Duodenal mucosa (tissue), 2 donors: ENCODE measurements at regions not wholly inside any gene's neighbourhood (a gene's known extent, or its start where the extent isn't known, plus 50 kb on each side); places are given as distances from the start of the nearest gene placed in this dataset.

ENCODE experiments used
- H3K27ac ChIP-seq: one replicate; pipeline ENCODE4 v1.7.0; 2013; ENCODE audit warnings: low read depth, low read length
- H3K27me3 ChIP-seq, 2 donors: one replicate each; pipeline ENCODE4 v1.7.0; 2013; ENCODE audit warnings: low read length in 2 of 2, control low read depth in 1 of 2; ENCODE audit not compliant: insufficient read depth in 2 of 2, control insufficient read depth in 1 of 2
- H3K36me3 ChIP-seq, 2 donors: one replicate each; pipeline ENCODE4 v1.7.0; 2013; ENCODE audit warnings: low read length in 2 of 2, control low read depth in 1 of 2; ENCODE audit not compliant: insufficient read depth in 2 of 2, control insufficient read depth in 1 of 2
- H3K4me1 ChIP-seq, 2 donors: one replicate each; pipeline ENCODE4 v1.7.0; 2013; ENCODE audit warnings: low read length in 2 of 2, control low read depth in 1 of 2; ENCODE audit not compliant: insufficient read depth in 2 of 2, control insufficient read depth in 1 of 2
- H3K4me3 ChIP-seq, 2 donors: one replicate each; pipeline ENCODE4 v1.7.0; 2013; ENCODE audit warnings: low read length in 2 of 2, low read depth in 1 of 2
- H3K9ac ChIP-seq, 2 donors: one replicate each; pipeline ENCODE4 v1.7.0; 2013; ENCODE audit warnings: low read length in 2 of 2, low read depth in 1 of 2
- H3K9me3 ChIP-seq, 2 donors: one replicate each; pipeline ENCODE4 v1.7.0; 2013; ENCODE audit warnings: low read length in 2 of 2, control low read depth in 1 of 2; ENCODE audit not compliant: control insufficient read depth in 1 of 2

DNA sequence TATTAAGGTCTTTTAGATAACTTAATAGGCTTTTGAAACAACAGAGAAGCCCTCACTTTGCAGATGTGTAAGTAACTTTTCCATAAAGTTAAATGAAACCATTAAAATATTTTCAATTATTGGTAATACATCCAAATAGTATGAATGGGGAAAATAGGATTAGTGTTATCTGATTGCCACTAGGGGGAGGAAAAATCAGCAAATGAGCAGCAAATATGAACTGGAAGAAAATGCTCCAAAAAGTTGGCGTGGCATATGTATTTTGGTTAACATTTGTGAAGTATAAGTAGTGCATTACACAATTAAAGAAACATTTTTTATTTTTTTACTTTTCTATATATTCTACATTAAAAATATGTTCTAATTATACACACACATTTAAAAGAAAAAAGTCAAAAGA, 259.8 kb upstream of the ANO5 start:
- Histone ChIP-seq H3K27ac (no peak overlapping the region), H3K4me3 (no peak overlapping the region), H3K9me3 (no peaks in the 10 kb centered on the region), H3K36me3 (no peaks in the 10 kb centered on the region), H3K9ac (no peak overlapping the region), H3K4me1 (no peaks in the 10 kb centered on the region), H3K27me3 (no peaks in the 10 kb centered on the region)

DNA sequence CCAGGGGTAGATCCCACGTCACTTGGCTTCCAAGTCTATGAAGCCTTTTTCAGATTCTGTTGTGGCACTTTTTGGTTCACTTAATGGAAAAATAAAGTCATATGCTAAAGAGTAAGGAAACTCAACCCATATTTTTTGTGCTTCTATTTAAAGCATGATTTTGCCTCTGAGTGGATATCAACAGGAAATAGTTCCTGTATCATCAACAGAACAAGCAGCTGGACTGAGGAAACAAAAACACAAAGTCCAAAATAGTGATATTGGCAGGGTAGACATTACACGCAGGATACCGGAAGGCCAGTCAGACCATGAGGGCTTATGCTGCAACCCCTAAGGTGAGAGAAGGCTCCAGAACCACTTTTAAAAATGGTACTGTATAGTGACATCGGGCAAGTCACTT, 248.3 kb upstream of the ANO5 start:
- H3K9me3 ChIP-seq, result no peaks in the 10 kb centered on the region
- no peak overlapping the region for H3K4me3 ChIP-seq

DNA sequence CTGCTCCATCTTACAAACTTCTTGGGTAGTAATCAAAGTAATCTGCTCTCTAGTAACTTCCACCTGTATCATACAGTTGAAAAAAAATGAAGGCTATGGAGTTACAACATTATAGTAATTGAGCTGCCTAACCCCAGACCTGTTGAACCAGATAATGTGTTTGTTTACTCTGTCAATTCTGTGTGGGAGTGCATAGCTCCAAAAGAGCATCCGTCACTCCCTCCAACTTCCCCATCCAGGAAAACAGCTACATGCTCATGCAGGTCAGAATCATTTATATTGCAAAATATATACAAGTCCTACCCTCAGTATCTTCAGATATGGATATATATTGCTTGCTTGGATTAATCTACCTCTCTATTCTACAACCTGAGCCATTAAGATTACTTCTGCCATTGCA, 244.0 kb upstream of the ANO5 start:
- Histone ChIP-seq H3K9me3 (no peaks in the 10 kb centered on the region), H3K36me3 (no peaks in the 10 kb centered on the region), H3K4me3 (no peak overlapping the region), H3K27me3 (no peaks in the 10 kb centered on the region), H3K4me1 (no peaks in the 10 kb centered on the region), H3K27ac (no peak overlapping the region), H3K9ac (no peak overlapping the region)

More for the DNA sequence above, 248.3 kb upstream of the ANO5 start:
- no peak overlapping the region for H3K9ac ChIP-seq
- H3K4me1 ChIP-seq, result no peaks in the 10 kb centered on the region
- H3K27ac ChIP-seq, result no peak overlapping the region
- H3K36me3 ChIP-seq, result no peaks in the 10 kb centered on the region
- H3K27me3 ChIP-seq, result no peaks in the 10 kb centered on the region

DNA sequence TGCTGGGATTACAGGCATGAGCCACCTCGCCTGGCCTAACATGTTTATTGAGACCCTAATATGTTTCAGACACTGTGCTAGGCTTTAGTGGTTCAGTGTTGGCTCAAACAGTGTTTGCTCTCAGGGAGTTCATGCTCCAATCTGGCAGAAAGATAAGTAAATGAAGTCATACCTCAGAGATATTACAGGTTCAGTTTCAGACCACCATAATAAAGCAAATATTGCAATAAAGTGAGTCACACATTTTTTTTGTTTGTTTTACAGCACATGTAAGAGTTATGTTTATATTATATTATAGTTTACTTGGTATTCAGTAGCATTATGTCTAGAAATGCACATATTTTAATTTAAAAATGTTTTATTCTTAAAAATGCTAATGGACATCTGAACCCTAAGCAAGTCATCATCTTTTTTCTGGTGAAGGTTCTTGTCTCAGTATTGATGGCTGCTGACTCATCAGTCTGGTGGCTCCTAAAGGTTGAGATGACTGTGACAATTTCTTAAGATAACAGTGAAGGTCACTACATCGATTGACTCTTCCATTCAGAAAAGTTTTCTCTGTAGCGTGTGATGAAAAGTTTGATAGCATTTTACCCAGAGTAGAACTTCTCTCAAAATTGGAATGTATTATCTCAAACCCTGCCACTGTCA, 243.0 kb upstream of the ANO5 start:
- no peaks in the 10 kb centered on the region for H3K9me3 ChIP-seq

DNA sequence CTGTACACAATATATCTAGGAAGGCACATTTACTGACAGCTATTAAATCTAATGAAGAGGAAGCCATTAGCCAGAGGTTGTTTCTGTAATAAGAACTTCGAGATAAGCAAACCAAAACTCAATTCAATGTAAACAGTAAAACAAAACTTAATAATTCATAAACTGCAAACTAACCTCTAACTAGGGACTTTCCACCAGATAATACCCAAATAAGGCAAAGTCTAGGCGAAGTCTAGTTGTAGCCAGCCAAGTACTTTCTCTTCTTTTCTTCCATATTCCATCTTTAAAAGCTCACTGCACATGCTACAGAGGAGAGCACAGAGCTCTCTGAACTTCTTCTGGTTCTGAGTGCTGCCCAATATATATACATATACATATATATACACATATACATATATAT, 229.9 kb upstream of the ANO5 start:
- no peaks in the 10 kb centered on the region for H3K9me3 ChIP-seq
- no peak overlapping the region for H3K27ac ChIP-seq
- H3K36me3 ChIP-seq, result no peaks in the 10 kb centered on the region
- H3K4me3 ChIP-seq, result no peak overlapping the region
- no peaks in the 10 kb centered on the region for H3K4me1 ChIP-seq
- H3K27me3 ChIP-seq, result no peaks in the 10 kb centered on the region
- H3K9ac ChIP-seq, result no peak overlapping the region

More for the DNA sequence above, 243.0 kb upstream of the ANO5 start:
- Histone ChIP-seq H3K9ac (no peak overlapping the region), H3K27ac (no peak overlapping the region), H3K4me1 (no peaks in the 10 kb centered on the region), H3K4me3 (no peak overlapping the region), H3K27me3 (no peaks in the 10 kb centered on the region), H3K36me3 (no peaks in the 10 kb centered on the region)

DNA sequence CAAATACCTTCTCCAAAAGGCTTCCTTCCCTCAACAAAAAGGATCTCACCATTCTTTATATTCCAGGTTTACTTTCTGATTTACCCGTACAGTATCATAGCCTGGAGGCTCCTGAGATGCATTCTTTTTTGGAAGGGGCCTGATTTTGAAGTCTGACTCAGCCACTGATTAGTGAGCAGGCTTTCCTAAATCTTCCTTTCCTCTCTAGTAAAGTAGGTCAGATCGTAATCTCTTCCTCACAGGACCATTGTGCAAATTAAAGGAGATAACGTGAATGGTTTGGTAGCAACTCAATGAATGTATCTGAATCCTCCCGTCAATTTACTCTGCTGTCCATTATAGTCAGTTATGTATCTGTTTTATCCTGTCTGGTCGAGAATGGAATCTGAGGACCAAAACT, 227.7 kb upstream of the ANO5 start:
- Histone ChIP-seq H3K4me1 (no peaks in the 10 kb centered on the region), H3K4me3 (no peak overlapping the region), H3K36me3 (no peaks in the 10 kb centered on the region), H3K27ac (no peak overlapping the region), H3K9ac (no peak overlapping the region), H3K9me3 (no peaks in the 10 kb centered on the region), H3K27me3 (no peaks in the 10 kb centered on the region)

DNA sequence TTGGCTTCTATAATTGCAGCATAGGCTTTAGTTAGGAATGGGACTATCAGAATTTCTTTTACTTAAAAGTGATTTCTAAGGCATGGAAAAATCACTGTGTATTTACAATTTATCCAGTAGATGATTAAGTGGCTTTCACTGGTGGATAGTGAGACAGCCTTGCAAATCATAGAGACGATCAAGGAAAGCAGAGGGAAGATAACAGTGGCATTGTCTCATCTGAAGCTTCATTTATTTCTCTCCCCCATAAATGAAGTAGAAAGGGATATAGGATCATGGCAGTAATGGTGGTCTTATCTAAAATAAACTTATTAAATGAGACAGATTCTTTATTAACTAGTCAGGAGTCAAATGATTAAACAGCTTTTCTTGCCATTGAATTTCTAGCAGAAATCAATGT, 224.2 kb upstream of the ANO5 start:
- no peak overlapping the region for H3K4me3 ChIP-seq
- no peaks in the 10 kb centered on the region for H3K27me3 ChIP-seq
- no peak overlapping the region for H3K9ac ChIP-seq

DNA sequence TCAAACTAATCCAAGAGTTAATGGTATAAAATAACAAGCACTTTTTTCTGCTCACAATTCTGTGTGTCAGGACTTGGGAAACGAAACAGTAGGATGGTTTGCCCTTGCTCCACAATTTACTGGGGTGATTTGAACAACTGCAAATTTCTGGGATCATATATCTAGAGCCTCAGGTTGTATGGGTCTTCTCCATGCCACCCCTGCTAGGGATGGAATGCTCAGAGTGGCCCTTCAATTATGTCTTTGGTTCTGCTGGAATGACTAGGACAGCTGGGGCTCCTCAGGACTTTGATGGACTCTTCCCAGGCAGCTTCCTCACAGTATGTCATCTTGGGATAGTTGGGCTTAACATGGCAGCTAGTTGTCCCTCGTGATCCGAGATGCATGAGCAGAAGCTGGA, 223.0 kb upstream of the ANO5 start:
- H3K9me3 ChIP-seq, result no peaks in the 10 kb centered on the region
- no peak overlapping the region for H3K9ac ChIP-seq
- H3K36me3 ChIP-seq, result no peaks in the 10 kb centered on the region
- H3K4me1 ChIP-seq, result no peaks in the 10 kb centered on the region
- no peaks in the 10 kb centered on the region for H3K27me3 ChIP-seq
- no peak overlapping the region for H3K27ac ChIP-seq
- no peak overlapping the region for H3K4me3 ChIP-seq

More for the DNA sequence above, 224.2 kb upstream of the ANO5 start:
- Histone ChIP-seq H3K36me3 (no peaks in the 10 kb centered on the region), H3K9me3 (no peaks in the 10 kb centered on the region), H3K27ac (no peak overlapping the region), H3K4me1 (no peaks in the 10 kb centered on the region)

DNA sequence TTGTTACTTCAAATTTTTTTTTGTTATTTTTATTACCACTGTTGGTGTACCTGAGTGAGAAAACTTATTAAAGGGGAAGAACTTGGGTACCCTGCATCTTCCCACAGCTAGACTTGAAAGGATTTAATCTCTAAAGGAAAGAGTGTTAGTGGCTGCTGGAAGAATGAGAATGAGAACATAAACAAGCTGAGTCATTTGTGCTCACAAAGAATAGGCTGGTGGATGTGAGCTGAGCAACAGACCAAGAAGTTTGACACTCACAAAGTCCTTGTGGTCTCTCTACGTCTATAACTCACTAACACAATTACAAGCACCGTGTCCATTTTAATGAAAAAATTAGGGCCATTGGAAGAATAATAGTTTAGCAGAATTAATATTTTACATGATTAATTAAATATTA, 217.6 kb upstream of the ANO5 start:
- Histone ChIP-seq H3K27me3 (no peaks in the 10 kb centered on the region), H3K27ac (no peak overlapping the region), H3K4me3 (no peak overlapping the region), H3K4me1 (no peaks in the 10 kb centered on the region), H3K9ac (no peak overlapping the region), H3K9me3 (no peaks in the 10 kb centered on the region), H3K36me3 (no peaks in the 10 kb centered on the region)

DNA sequence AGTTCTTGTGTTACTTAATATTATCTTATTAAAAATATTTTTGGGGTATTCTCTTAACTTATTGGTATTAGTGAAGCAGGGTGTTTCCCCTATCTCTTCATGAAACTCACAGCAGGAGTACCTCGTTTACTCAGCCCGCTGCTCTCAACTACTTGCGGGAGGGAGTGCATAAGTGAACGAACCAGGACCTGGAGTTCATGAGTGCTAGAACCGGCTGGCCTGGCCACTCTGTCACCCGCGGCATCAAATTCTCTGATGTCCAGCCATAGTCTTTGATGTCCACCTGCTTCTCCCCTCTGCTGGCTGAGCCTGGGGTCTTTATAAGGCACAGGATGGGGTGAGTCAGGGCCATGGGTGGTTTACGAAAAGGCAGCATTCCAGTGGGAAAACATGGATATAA, 216.7 kb upstream of the ANO5 start:
- Histone ChIP-seq H3K9ac (no peak overlapping the region), H3K9me3 (no peaks in the 10 kb centered on the region), H3K4me1 (no peaks in the 10 kb centered on the region), H3K27me3 (no peaks in the 10 kb centered on the region), H3K4me3 (no peak overlapping the region), H3K36me3 (no peaks in the 10 kb centered on the region), H3K27ac (no peak overlapping the region)

DNA sequence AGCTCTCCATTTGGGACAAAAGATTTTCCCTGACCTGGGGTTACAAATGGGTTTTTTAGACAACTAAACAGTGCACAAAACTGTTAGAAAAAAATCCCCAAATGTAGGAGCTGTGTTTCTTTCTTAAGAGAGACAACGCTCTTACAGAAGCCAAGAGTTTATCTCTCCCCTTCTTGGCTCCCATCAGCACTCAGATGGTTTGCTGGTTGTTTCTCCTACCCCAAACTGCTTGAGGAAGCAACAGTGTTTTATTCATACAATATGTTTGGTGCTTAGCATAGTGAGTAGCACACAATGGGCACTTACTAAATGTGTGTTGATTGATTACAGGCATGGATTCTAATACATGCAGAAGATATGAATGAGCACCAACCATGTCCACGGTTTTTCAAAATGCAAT, 209.5 kb upstream of the ANO5 start:
- Histone ChIP-seq H3K27ac (no peak overlapping the region), H3K9ac (no peak overlapping the region), H3K9me3 (no peaks in the 10 kb centered on the region), H3K36me3 (no peaks in the 10 kb centered on the region), H3K4me1 (no peaks in the 10 kb centered on the region), H3K27me3 (no peaks in the 10 kb centered on the region), H3K4me3 (no peak overlapping the region)
